ENCODE measurements at regions not wholly inside any gene's neighbourhood (a gene's known extent, or its start where the extent isn't known, plus 50 kb on each side); places are given as distances from the start of the nearest gene placed in this dataset.

DNA sequence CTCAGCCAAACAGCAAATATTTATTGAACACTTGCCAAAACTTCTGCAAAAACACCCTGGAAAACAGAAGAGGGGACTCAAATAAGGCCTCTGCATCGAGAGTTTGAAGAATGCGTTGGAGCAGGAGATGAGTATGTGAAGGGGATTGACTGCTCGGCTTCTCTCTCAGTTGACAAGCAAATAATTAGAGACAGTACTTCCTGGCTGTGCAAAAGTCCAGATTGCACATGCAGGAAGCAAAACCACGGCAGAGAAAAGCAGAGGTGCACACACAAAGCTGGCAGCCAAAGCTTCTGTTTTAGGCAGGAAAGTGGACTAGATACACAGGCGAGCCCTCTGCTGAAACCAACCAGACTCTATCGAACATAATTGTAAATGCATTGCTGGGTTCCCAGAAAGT, 343.6 kb upstream of the MGMT start (continued):
- TF ChIP-seq IRF3 (IDR thresholded peaks at IDR 0.05; ENCODE audit: low read depth, low read length), result no peak

DNA sequence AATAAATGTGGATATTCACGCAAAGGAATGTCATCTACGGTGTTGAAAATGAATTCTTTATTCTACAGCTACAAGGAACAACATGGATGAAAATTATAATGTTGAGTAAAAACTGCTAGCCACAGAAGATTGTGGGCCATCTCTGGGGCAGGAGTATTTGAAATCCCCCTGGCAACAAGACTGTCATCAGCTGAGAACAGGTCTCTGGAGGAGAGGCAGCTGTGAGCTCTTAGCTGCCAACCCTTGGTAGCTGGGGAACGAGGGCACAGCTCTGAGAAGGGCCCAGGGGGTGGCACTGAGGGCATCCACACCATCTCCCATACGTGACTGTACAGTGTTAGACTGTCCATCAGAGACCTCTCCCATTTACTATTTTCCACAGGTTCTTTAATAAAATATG, 340.1 kb upstream of the MGMT start:
- CTCF ChIA-PET, result interaction anchor here (1.4 kb wide), 1 partner anchor 19 kb away, joined by 3 read pairs; no protein-coding TSS in a partner anchor
- 29% methylated on average over 4 of the region's 4 CpGs for WGBS (ENCODE audit: low lambda C conversion rate)

More for the DNA sequence above, 340.1 kb upstream of the MGMT start:
- Histone ChIP-seq H3K27ac (ENCODE audit: low read depth in 2 of 2, low read length in 1 of 2) (no peak overlapping the region), H3K36me3 (replicated peaks in 1 of 2; ENCODE audit: control insufficient read depth in 1 of 2, insufficient read depth in 2 of 2, low read length in 1 of 2) (no peaks in the 10 kb centered on the region), H3K9ac (no peak overlapping the region), H4K20me1 (ENCODE audit: insufficient read depth) (no peaks in the 10 kb centered on the region), H3K4me3 (ENCODE audit: low read depth in 2 of 2, low read length in 1 of 2) (no peak overlapping the region), H2AFZ (ENCODE audit: low read depth) (no peak overlapping the region), H3K79me2 (ENCODE audit: insufficient read depth) (no peaks in the 10 kb centered on the region), H3K4me2 (no peak overlapping the region), H3K9me3 (peaks cover 4% of the 10 kb centered on the region; the same call in 1 of the 2 replicates), H3K9me2 (no peaks in the 10 kb centered on the region), H3F3A (replicated peaks; ENCODE audit: insufficient read depth) (no peaks in the 10 kb centered on the region), H3K4me1 (ENCODE audit: control insufficient read depth in 1 of 2, insufficient read depth in 2 of 2, low read depth in 1 of 2, low read length in 1 of 2) (no peaks in the 10 kb centered on the region), H3K27me3 (ENCODE audit: insufficient read depth) (no peaks in the 10 kb centered on the region)
- TF ChIP-seq GATA2 (CRISPR knock-in tag; IDR thresholded peaks at IDR 0.05) (no peak), TAF1 (IDR thresholded peaks at IDR 0.05; ENCODE audit: borderline replicate concordance, low read depth, low read length) (no peak), MAX (IDR thresholded peaks at IDR 0.05; ENCODE audit: low read depth) (no peak), RXRA (IDR thresholded peaks at IDR 0.05; ENCODE audit: borderline replicate concordance, low read depth) (no peak), USF1 (IDR thresholded peaks at IDR 0.05; ENCODE audit: borderline replicate concordance, low read depth) (no peak), NFIC (IDR thresholded peaks at IDR 0.05; ENCODE audit: borderline replicate concordance) (no peak), POLR2AphosphoS5 (IDR thresholded peaks at IDR 0.05; ENCODE audit: low read depth, low read length) (no peak), SIN3A (IDR thresholded peaks at IDR 0.05; ENCODE audit: borderline replicate concordance, low read depth, low read length) (no peak), RFX5 (IDR thresholded peaks at IDR 0.05; ENCODE audit: low read length) (no peak), FOXM1 (IDR thresholded peaks at IDR 0.05; ENCODE audit: low read depth) (no peak), NRF1 (IDR thresholded peaks at IDR 0.05; ENCODE audit: low read depth, low read length) (no peak), YY1 (IDR thresholded peaks at IDR 0.05; ENCODE audit: low read depth) (no peak), CHD2 (IDR thresholded peaks at IDR 0.05; ENCODE audit: low read length, partially characterized antibody) (no peak), ELF1 (IDR thresholded peaks at IDR 0.05) (no peak)
- TF ChIP-seq, protein P1, sequence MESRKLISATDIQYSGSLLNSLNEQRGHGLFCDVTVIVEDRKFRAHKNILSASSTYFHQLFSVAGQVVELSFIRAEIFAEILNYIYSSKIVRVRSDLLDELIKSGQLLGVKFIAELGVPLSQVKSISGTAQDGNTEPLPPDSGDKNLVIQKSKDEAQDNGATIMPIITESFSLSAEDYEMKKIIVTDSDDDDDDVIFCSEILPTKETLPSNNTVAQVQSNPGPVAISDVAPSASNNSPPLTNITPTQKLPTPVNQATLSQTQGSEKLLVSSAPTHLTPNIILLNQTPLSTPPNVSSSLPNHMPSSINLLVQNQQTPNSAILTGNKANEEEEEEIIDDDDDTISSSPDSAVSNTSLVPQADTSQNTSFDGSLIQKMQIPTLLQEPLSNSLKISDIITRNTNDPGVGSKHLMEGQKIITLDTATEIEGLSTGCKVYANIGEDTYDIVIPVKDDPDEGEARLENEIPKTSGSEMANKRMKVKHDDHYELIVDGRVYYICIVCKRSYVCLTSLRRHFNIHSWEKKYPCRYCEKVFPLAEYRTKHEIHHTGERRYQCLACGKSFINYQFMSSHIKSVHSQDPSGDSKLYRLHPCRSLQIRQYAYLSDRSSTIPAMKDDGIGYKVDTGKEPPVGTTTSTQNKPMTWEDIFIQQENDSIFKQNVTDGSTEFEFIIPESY (IDR thresholded peaks at IDR 0.05; ENCODE audit: borderline replicate concordance, low read depth), result no peak
- no peak for DNase-seq
- POLR2A ChIA-PET, result no interaction called here
